GM18867 (cell line): ENCODE measurements at regions not wholly inside any gene's neighbourhood (a gene's known extent, or its start where the extent isn't known, plus 50 kb on each side); places are given as distances from the start of the nearest gene placed in this dataset.
"Not testable (repeated sequence)": the region's sequence is repeated elsewhere in the genome, so short reads cannot be mapped to it uniquely, and the experiment has no call there.

Source experiments
- ATAC-seq: cut with Tn5 transposase; IDR thresholded peaks from one replicate; pipeline ENCODE4 v1.9.1; 2021; ENCODE audit warnings: mild to moderate bottlenecking, moderate library complexity; ENCODE audit not compliant: unreplicated experiment

- ATAC-seq: no peak
These were observed 230.8 kb downstream of the PCDH10 start for GRCh38 chr4:133379681-133380438.

DNA sequence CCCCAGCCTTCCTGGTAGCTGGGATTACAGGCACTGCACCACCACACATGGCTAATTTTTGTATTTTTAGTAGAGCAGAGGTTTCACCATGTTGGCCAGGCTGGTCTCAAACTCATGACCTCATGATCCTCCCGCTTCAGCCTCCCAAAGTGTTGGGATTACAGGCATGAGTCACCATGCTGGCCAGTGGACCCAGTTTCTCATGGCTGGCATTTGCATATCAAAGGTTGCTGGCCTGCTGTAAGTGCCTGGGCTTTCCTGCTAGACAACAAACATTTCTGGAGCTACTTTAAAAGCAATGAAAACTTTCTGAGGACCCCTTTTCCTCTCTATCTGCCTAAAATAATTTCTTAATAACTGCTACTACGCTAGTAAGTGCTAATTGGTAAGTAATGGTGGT is 228.2 kb downstream of the PCDH10 start:
- ATAC-seq: no peak

GRCh38 chr4:133372699-133373098 is 223.6 kb downstream of the PCDH10 start:
- no peak for ATAC-seq

GRCh38 chr4:133355633-133356032 is 206.5 kb downstream of the PCDH10 start:
- no peak for ATAC-seq

DNA sequence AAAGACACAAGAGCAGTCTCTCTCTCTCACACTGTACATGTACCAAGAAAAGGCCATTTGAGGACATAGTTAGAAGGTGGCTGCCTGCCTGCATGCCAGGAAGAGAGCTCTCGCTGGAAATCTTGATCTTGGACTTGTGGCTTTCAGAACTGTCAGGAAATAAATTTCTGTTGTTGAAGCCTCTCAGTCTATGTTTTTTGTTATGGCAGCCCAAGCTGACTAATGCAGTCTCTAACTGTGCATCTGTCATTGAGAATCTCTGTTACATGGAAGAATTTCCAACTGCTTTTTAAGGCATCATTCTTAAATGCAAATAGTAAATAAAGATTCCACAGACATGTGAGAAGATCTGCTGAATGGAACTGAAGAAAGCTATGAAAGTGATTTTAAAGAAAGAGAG is 198.3 kb downstream of the PCDH10 start:
- no peak for ATAC-seq

GRCh38 chr4:133324491-133324890 is 175.4 kb downstream of the PCDH10 start:
- ATAC-seq: no peak

DNA sequence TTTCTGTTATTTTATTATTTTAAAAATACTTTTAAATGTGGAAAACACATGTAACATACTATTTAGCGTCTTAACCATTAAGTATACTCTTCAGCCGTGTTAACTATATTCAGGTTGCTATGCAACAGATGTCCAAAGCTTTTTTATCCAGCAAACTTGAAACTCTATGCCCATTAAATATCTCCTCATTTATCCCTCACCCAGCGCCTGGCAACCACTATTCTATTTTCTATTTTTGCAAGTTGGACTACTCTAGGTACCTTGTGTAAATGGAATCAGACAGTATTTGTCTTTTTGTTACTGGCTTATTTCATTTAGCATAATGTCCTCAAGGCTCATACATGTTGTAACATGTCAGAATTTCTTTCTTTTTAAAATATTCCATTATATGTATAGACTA is 174.6 kb downstream of the PCDH10 start:
- no peak for ATAC-seq

- peak; percentile 88 for ATAC-seq
These were observed 171.6 kb downstream of the PCDH10 start for GRCh38 chr4:133320576-133321170.

GRCh38 chr4:133316909-133317308 is 167.8 kb downstream of the PCDH10 start:
- no peak for ATAC-seq

DNA sequence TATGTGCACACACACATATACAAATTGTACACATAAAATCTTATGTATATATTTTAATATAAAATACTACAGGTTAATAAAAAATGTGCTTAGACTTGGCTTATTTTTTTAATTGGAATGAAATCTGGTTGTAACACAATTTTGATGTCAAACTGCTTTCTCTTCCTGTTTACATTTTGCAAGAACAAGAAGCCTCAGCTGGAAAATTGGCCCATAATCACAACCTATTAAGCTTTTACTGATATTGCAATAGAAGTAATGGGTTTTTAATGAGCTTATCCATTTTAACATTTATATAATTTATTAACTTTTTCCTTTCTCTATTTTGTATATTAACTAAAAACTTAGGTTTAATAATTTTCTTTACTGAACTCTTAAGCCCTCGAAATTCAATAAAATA is 165.9 kb downstream of the PCDH10 start:
- no peak for ATAC-seq

DNA sequence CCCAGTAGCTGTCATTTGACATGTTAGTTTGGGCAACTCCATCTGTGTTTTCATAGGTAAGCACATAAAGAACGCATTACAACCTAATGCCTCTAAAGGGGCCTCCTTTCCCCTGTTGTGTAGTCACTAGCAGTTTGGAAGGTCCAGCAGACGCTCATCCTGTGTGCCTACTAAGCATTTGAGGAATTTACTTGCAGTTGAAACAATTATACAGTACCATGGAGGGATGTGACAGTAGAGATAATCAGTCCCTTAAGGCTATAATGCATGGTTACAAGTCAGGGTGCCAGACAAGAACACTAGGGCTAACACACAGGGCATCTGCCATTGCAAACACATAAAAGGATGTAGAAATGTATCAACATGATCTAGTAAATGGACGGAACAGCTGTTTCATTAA is 138.3 kb downstream of the PCDH10 start:
- no peak for ATAC-seq

- no peak for ATAC-seq
These were observed 129.5 kb downstream of the PCDH10 start for GRCh38 chr4:133278591-133278990.

GRCh38 chr4:133277940-133278339 is 128.8 kb downstream of the PCDH10 start:
- ATAC-seq: not testable (repeated sequence)

GRCh38 chr4:133275246-133275645 is 126.2 kb downstream of the PCDH10 start:
- ATAC-seq: no peak

DNA sequence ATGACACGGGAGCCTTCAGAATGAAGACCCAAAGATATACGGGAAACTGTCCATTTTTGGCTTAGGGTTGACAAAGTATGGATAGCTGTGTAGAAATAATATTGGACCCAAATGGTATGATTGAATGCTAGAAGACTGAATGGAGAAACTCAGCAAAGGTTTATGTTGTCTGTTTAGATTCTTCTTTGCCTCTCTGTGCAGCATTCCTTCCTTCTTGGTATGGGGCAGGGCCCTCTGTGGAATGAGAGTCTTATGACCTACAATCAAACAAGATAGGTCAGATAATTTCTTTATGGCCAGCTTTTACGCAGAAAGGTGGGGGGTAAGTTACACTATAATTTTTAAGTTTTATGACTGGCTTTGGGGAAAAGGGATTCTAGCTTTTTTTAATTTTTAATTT is 124.3 kb downstream of the PCDH10 start:
- ATAC-seq: no peak

DNA sequence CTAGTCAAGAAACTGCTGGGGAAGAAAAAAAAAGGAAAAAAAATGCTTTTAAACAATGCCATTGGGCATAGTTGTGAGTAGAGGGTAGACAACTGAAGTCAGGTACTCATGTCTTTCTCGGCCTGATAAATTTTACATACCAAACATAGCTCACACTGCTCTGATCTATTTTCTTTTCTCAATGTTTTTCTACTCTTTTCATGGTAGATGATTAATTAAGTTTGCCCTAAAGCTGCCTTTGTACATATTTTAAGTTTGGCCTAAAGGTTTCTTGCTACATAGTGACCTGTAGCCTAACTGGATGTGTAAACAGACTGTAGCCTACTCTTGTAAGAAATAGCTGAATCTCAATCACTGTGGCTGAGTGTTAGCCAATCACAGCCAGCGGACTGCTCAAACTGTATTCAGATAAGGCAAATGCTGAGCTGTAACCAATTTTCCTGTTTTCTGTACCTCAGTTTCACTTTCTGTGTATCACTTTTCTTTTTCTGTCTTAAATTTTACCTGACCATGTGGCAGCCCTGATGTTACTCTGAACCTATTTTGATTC is 121.0 kb downstream of the PCDH10 start:
- ATAC-seq: peak; percentile 72

GRCh38 chr4:133268205-133268604 is 119.1 kb downstream of the PCDH10 start:
- no peak for ATAC-seq

DNA sequence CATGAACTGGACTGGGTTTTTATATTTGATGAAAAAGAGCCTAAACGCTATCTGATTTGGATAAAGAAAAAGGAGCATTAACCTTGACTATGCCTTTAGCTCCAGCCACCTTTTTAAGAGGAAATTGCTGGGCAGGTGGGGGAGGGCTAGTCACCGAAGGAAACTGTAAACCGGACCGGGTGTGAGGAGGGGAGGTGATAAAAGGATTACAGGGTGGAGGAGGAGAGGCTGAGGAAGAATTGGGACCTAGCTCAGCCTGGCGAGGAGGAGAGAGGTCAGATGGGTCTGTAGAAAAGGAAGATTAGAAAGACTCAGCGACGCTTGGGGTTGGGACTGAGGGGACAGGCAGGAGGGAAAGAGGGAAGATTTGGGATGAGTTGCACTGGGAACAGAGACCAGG is 118.4 kb downstream of the PCDH10 start:
- not testable (repeated sequence) for ATAC-seq

- not testable (repeated sequence) for ATAC-seq
These were observed 117.9 kb downstream of the PCDH10 start for GRCh38 chr4:133266966-133267365.

DNA sequence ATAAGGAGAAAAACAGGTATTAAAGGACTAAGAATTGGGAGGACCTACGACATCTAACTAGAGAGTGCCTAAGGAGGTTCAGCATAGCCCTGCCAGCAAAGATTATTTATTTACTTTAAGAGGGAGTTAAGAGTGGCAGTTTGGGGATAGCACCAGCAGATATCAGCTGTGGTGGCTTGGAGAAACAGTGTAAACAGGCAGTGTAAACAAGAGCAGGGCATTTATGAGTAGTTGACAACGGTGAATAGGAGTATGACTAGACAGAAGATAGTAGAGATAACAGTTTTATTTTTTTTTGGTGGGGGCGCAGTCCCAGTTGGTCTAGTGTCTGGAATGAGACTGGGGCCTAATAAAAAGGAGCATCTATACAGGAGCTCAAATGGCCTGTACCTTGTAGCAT is 115.2 kb downstream of the PCDH10 start:
- ATAC-seq: not testable (repeated sequence)

- ATAC-seq: no peak
These were observed 114.0 kb downstream of the PCDH10 start for GRCh38 chr4:133263104-133263503.

GRCh38 chr4:133247861-133248260 is 98.8 kb downstream of the PCDH10 start:
- ATAC-seq: no peak
